Epithelial cell of esophagus (primary cell): ENCODE measurements at regions not wholly inside any gene's neighbourhood (a gene's known extent, or its start where the extent isn't known, plus 50 kb on each side); places are given as distances from the start of the nearest gene placed in this dataset.

Experiments used
- DNase-seq: peaks from one replicate; pipeline ENCODE4 v3.0.0; 2010; ENCODE audit warnings: low read depth
- H3K4me3 ChIP-seq: 2 replicates; pipeline ENCODE4 v1.5.1; 2011; ENCODE audit warnings: mild to moderate bottlenecking, low read length, control low read depth
- TF ChIP-seq, protein P1 (sequence below): IDR thresholded peaks from 2 replicates; pipeline ENCODE4 v1.5.1; 2011; ENCODE audit warnings: low read depth, mild to moderate bottlenecking, low read length, control low read depth, inconsistent platforms; ENCODE audit not compliant: insufficient read depth; ENCODE audit errors: missing control alignments

DNA sequence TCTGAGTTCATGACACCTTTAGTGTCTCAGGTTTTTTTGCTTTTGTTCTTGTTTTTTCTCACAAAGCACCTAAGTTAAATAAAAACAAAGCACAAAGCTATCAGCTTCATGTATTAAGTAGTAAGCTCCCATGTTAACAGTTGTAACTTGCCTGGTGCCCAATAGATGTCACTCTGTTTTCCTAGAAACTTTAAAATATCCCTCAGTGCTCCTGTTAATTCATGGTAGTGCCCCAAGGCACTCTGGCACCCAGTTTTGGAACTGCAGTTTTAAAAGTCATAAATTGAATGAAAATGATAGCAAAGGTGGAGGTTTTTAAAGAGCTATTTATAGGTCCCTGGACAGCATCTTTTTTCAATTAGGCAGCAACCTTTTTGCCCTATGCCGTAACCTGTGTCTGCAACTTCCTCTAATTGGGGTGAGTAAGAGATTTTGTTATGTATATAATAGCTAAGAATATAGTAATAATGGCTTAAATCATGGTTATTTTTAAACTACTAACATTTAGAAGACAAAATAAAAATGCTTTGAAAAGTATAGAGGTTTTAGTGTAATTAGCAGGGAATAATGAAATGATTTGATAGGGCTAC, 555.0 kb upstream of the TMEFF2 start:
- TF ChIP-seq, protein P1, sequence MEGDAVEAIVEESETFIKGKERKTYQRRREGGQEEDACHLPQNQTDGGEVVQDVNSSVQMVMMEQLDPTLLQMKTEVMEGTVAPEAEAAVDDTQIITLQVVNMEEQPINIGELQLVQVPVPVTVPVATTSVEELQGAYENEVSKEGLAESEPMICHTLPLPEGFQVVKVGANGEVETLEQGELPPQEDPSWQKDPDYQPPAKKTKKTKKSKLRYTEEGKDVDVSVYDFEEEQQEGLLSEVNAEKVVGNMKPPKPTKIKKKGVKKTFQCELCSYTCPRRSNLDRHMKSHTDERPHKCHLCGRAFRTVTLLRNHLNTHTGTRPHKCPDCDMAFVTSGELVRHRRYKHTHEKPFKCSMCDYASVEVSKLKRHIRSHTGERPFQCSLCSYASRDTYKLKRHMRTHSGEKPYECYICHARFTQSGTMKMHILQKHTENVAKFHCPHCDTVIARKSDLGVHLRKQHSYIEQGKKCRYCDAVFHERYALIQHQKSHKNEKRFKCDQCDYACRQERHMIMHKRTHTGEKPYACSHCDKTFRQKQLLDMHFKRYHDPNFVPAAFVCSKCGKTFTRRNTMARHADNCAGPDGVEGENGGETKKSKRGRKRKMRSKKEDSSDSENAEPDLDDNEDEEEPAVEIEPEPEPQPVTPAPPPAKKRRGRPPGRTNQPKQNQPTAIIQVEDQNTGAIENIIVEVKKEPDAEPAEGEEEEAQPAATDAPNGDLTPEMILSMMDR = peak; percentile 59
- DNase-seq = peak; percentile 38
- no peak overlapping the region for H3K4me3 ChIP-seq

GRCh38 chr2:192741889-192742288, 547.2 kb upstream of the TMEFF2 start:
- TF ChIP-seq, protein P1 = peak; percentile 52
- DNase-seq = peak; percentile 40

DNA sequence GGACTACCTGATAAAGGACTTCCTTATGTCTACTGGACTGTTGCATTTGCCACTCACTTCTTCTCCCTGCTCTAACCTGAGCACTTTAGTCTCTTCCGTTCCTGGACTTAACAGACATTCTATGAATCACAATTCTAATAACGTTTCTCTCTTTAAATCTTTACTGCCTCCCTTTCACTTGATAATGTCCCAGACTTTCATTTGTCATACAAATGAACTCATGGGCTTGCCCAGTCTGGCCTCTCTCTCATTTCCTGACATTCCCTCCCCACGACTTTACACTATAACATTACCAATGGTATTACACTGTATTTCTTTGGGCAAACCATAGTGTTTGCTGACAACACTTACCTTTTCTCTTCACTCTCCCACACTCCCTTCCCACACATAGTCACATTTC, 540.7 kb upstream of the TMEFF2 start:
- TF ChIP-seq, protein P1 = no peak
- no peak overlapping the region for H3K4me3 ChIP-seq
- peak; percentile 30 for DNase-seq

More at GRCh38 chr2:192741889-192742288, 547.2 kb upstream of the TMEFF2 start:
- H3K4me3 ChIP-seq = no peak overlapping the region

DNA sequence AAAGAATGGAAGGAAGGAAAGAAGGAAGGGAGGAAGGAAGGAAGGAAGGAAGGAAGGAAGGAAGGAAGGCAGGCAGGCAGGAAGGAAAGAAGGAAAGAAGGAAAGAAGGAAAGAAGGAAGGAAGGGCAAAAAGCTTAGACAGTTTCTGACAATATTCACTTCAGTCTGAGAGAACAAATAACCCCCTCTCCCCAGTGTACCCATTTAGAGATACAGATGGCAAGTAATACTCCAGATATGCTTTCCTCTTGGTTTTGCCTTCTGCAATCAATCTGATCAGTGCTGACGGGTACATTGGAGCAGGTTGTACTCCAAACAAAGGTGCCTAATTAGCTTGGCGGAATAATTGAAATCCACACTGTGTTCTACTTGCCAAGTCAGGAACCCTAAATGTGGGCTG, 534.6 kb upstream of the TMEFF2 start:
- no peak for DNase-seq
- H3K4me3 ChIP-seq = no peak overlapping the region
- TF ChIP-seq, protein P1 = no peak

GRCh38 chr2:192725991-192726390, 531.3 kb upstream of the TMEFF2 start:
- H3K4me3 ChIP-seq = no peak overlapping the region
- TF ChIP-seq, protein P1 = no peak
- DNase-seq = no peak

DNA sequence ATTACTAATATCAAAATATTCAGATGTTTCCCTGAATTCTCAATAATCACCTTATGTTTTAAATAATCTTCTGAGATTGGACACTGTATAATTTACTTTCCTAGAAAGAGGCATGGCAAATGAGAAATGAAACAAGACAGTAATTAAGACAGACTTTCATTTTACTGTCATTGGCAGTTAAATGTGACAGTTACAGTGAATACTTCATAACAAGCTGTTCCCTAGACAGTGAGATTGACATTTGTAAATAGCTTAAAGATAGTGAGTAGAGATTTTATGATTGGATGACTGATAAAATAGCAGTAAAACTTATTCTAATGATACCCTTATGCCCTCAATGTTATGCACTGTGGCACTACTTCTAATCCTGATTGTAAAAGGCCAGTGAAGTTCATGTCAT, 524.9 kb upstream of the TMEFF2 start:
- H3K4me3 ChIP-seq = no peak overlapping the region
- TF ChIP-seq, protein P1 = no peak
- no peak for DNase-seq

- TF ChIP-seq, protein P1 = no peak
- no peak overlapping the region for H3K4me3 ChIP-seq
- DNase-seq = no peak
Measured at GRCh38 chr2:192718340-192718739, 523.6 kb upstream of the TMEFF2 start.
